AG04450 (cell line): ENCODE measurements at regions not wholly inside any gene's neighbourhood (a gene's known extent, or its start where the extent isn't known, plus 50 kb on each side); places are given as distances from the start of the nearest gene placed in this dataset.

Experiments used
- CTCF ChIA-PET: fragments of 300-600, 350-600 bp; formaldehyde crosslinking; extraction: SDS; loops from one replicate; lab custom pipeline; 2022; ENCODE audit warnings: antibody characterized with exemption, inconsistent platforms; lab: Charles Lee
- POLR2A ChIA-PET: fragments of 350-600 bp; formaldehyde crosslinking; extraction: SDS; loops from one replicate; lab custom pipeline; 2021; ENCODE audit warnings: antibody characterized with exemption, inconsistent platforms; lab: Yijun Ruan, JAX
- DNase-seq: peaks from one replicate; pipeline ENCODE4 v3.0.0-alpha.2; 2011; ENCODE audit warnings: low read depth, low spot score
- H3K27ac ChIP-seq: one replicate; pipeline ENCODE4 v1.5.1; 2012; ENCODE audit warnings: low read depth, low read length, control low read depth
- H3K27me3 ChIP-seq: one replicate; pipeline ENCODE4 v1.6.0; 2012; ENCODE audit warnings: low read length; ENCODE audit not compliant: control insufficient read depth, insufficient read depth
- H3K4me3 ChIP-seq: 2 replicates; pipeline ENCODE4 v1.5.1; 2011; ENCODE audit warnings: mild to moderate bottlenecking, low read depth, low read length, control low read depth
- H3K9me3 ChIP-seq: 2 replicates; pipeline ENCODE4 v1.5.1; 2012; ENCODE audit warnings: low read length; ENCODE audit not compliant: control insufficient read depth, insufficient read depth
- CTCF ChIP-seq: IDR thresholded peaks from 2 replicates; pipeline ENCODE4 v1.5.1; 2011; ENCODE audit warnings: low read depth, low read length, control low read depth, inconsistent platforms

GRCh38 chr1:223472057-223472456 is 78.8 kb downstream of the CCDC185 start:
- ChIA-PET CTCF (no interaction called here), POLR2A (no interaction called here)
- TF ChIP-seq CTCF: no peak
- DNase-seq: no peak
- H3K27ac ChIP-seq: no peak overlapping the region
- peaks cover 25% of the 10 kb centered on the region for H3K27me3 ChIP-seq
- H3K9me3 ChIP-seq: no peaks in the 10 kb centered on the region
- H3K4me3 ChIP-seq: no peak overlapping the region

- Histone ChIP-seq H3K27me3 (peaks cover 19% of the 10 kb centered on the region), H3K27ac (no peak overlapping the region), H3K4me3 (no peak overlapping the region), H3K9me3 (no peaks in the 10 kb centered on the region)
- ChIA-PET CTCF (no interaction called here), POLR2A (no interaction called here)
- TF ChIP-seq CTCF: no peak
- no peak for DNase-seq
These were observed 80.6 kb downstream of the CCDC185 start for GRCh38 chr1:223473601-223474344.

- CTCF ChIA-PET: no interaction called here
- POLR2A ChIA-PET: no interaction called here
- Histone ChIP-seq H3K4me3 (no peak overlapping the region), H3K9me3 (no peaks in the 10 kb centered on the region), H3K27ac (no peak overlapping the region), H3K27me3 (peaks cover 24% of the 10 kb centered on the region)
- TF ChIP-seq CTCF: no peak
- DNase-seq: no peak
These were observed 81.6 kb downstream of the CCDC185 start for GRCh38 chr1:223474804-223475203.

GRCh38 chr1:223477456-223477855 is 84.2 kb downstream of the CCDC185 start:
- no peaks in the 10 kb centered on the region for H3K9me3 ChIP-seq
- ChIA-PET CTCF (no interaction called here), POLR2A (no interaction called here)
- DNase-seq: no peak
- no peak overlapping the region for H3K4me3 ChIP-seq
- TF ChIP-seq CTCF: no peak
- no peak overlapping the region for H3K27ac ChIP-seq
- H3K27me3 ChIP-seq: peaks cover 28% of the 10 kb centered on the region

GRCh38 chr1:223478606-223479005 is 85.4 kb downstream of the CCDC185 start:
- H3K27me3 ChIP-seq: peaks cover 31% of the 10 kb centered on the region
- H3K4me3 ChIP-seq: no peak overlapping the region
- CTCF ChIA-PET: no interaction called here
- H3K9me3 ChIP-seq: no peaks in the 10 kb centered on the region
- no peak for DNase-seq
- POLR2A ChIA-PET: no interaction called here
- no peak overlapping the region for H3K27ac ChIP-seq
- no peak for TF ChIP-seq CTCF
